Activated naive CD8-positive, alpha-beta T cell treated with anti-CD3 and anti-CD28 coated beads, Interleukin-2, amount 50 U/mL, for 24 hours (primary cell): ENCODE measurements at regions not wholly inside any gene's neighbourhood (a gene's known extent, or its start where the extent isn't known, plus 50 kb on each side); places are given as distances from the start of the nearest gene placed in this dataset.

Experiments used
- ATAC-seq: fragments of 150-1000 bp; cut with Tn5 transposase; one replicate; pipeline ENCODE4 v1.10.0; 2021
- DNase-seq: peaks from one replicate; pipeline ENCODE4 v3.0.0; 2021
- H3K27ac Mint-ChIP-seq: one replicate; pipeline ENCODE4 v1.8.0; 2021; ENCODE audit warnings: mild to moderate bottlenecking, mixed read lengths
- H3K27me3 Mint-ChIP-seq: one replicate; pipeline ENCODE4 v1.8.0; 2021; ENCODE audit warnings: mixed read lengths
- H3K36me3 Mint-ChIP-seq: one replicate; pipeline ENCODE4 v1.8.0; 2021; ENCODE audit warnings: low read depth, mixed read lengths
- H3K4me1 Mint-ChIP-seq: one replicate; pipeline ENCODE4 v1.8.0; 2021; ENCODE audit warnings: mixed read lengths
- H3K4me3 Mint-ChIP-seq: one replicate; pipeline ENCODE4 v1.8.0; 2021; ENCODE audit warnings: mild to moderate bottlenecking, moderate library complexity, mixed read lengths
- H3K9me3 Mint-ChIP-seq: one replicate; pipeline ENCODE4 v1.8.0; 2021; ENCODE audit warnings: mixed read lengths

GRCh38 chr5:24388448-24388847, 256.3 kb downstream of the CDH10 start:
- Mint-ChIP-seq H3K4me1 (no peaks in the 10 kb centered on the region), H3K36me3 (no peaks in the 10 kb centered on the region), H3K4me3 (no peak overlapping the region), H3K27ac (no peak overlapping the region), H3K27me3 (no peaks in the 10 kb centered on the region), H3K9me3 (peaks cover 4% of the 10 kb centered on the region)
- no peak for DNase-seq
- ATAC-seq = no peak

GRCh38 chr5:24389968-24390367, 254.8 kb downstream of the CDH10 start:
- Mint-ChIP-seq H3K27ac (no peak overlapping the region), H3K4me1 (no peaks in the 10 kb centered on the region), H3K36me3 (no peaks in the 10 kb centered on the region), H3K9me3 (peaks cover 4% of the 10 kb centered on the region), H3K4me3 (no peak overlapping the region), H3K27me3 (no peaks in the 10 kb centered on the region)
- DNase-seq (no peak), ATAC-seq (no peak)

GRCh38 chr5:24391816-24392215, 253.0 kb downstream of the CDH10 start:
- H3K27ac Mint-ChIP-seq = no peak overlapping the region
- H3K9me3 Mint-ChIP-seq = peaks cover 9% of the 10 kb centered on the region
- DNase-seq = no peak
- ATAC-seq = no peak
- H3K4me1 Mint-ChIP-seq = no peaks in the 10 kb centered on the region
- no peaks in the 10 kb centered on the region for H3K36me3 Mint-ChIP-seq
- no peak overlapping the region for H3K4me3 Mint-ChIP-seq
- H3K27me3 Mint-ChIP-seq = no peaks in the 10 kb centered on the region

DNA sequence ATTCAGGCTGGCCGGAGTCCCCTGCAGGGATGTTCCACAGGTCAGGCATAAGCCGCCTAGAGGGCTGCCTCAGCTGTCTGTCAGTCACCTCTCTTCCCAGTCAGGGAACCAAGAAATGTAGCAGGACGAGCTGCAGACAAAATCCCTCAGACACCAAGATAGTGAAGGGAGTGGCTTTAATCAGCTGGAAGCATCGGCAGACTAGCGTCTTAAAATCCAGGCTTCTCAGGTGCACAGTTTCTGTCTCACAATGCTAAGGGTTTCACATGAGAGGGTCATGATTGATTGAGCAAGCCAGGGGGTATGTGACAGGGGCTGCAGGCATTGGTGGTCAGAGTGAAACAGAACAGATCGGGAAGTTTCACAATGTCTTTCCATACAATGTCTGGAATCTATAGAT, 247.2 kb downstream of the CDH10 start:
- Mint-ChIP-seq H3K27me3 (no peaks in the 10 kb centered on the region), H3K27ac (no peak overlapping the region), H3K4me1 (no peaks in the 10 kb centered on the region), H3K36me3 (no peaks in the 10 kb centered on the region), H3K9me3 (peaks cover 28% of the 10 kb centered on the region), H3K4me3 (no peak overlapping the region)
- DNase-seq = no peak
- ATAC-seq = no peak

- Mint-ChIP-seq H3K4me1 (no peaks in the 10 kb centered on the region), H3K36me3 (no peaks in the 10 kb centered on the region), H3K27me3 (no peaks in the 10 kb centered on the region), H3K9me3 (peaks cover 29% of the 10 kb centered on the region), H3K27ac (no peak overlapping the region), H3K4me3 (no peak overlapping the region)
- ATAC-seq (no peak), DNase-seq (no peak)
Observed at GRCh38 chr5:24401773-24402172, 243.0 kb downstream of the CDH10 start.

DNA sequence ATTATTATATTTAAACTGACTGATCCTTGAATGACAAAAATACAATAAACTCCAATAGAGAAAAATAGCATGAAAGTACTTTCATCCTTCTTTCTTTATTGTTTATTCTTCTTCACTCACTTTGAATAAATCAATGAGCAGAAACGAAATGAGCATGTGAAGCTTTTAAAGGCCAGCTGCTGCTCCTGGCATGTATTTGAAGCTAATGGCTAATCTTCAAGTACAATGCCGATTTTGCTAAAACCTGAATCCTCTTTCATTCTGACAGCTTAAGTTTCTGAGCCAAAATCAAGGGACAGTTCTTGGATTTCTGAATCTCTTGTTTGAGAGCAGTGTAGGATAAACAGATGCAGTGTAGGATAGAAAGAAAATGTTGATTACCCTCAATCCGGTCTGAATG, 237.3 kb downstream of the CDH10 start:
- H3K27me3 Mint-ChIP-seq = no peaks in the 10 kb centered on the region
- no peaks in the 10 kb centered on the region for H3K36me3 Mint-ChIP-seq

GRCh38 chr5:24428345-24428744, 216.4 kb downstream of the CDH10 start:
- H3K9me3 Mint-ChIP-seq = peaks cover 10% of the 10 kb centered on the region
- no peaks in the 10 kb centered on the region for H3K27me3 Mint-ChIP-seq
- H3K36me3 Mint-ChIP-seq = no peaks in the 10 kb centered on the region
- H3K4me1 Mint-ChIP-seq = no peaks in the 10 kb centered on the region
- DNase-seq (no peak), ATAC-seq (no peak)
- H3K4me3 Mint-ChIP-seq = no peak overlapping the region
- no peak overlapping the region for H3K27ac Mint-ChIP-seq

More for the DNA sequence above, 237.3 kb downstream of the CDH10 start:
- H3K27ac Mint-ChIP-seq = no peak overlapping the region
- no peak for DNase-seq
- no peak overlapping the region for H3K4me3 Mint-ChIP-seq
- ATAC-seq = no peak
- H3K9me3 Mint-ChIP-seq = peaks cover 6% of the 10 kb centered on the region
- no peaks in the 10 kb centered on the region for H3K4me1 Mint-ChIP-seq

DNA sequence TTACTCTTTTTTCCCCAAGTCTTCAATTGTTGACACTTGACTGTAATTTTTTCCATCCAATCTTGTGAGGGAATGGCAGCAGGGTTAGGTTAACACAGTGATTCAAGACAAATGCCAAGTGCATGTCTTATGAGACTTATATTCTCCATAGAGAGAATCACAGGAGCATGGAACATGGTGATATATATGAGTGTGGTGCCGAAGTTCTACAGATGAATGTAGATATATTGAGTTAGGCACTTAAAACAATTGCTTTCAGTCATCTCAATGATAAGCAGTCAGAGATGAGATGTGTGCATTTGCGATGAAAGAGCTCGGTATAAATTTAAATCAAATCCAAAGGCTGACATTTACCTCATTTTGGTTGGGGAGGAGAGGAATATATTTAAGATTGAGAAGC, 211.2 kb downstream of the CDH10 start:
- no peaks in the 10 kb centered on the region for H3K27me3 Mint-ChIP-seq
- no peak for ATAC-seq
- no peak overlapping the region for H3K4me3 Mint-ChIP-seq
- H3K9me3 Mint-ChIP-seq = peaks cover 20% of the 10 kb centered on the region
- H3K27ac Mint-ChIP-seq = no peak overlapping the region
- H3K36me3 Mint-ChIP-seq = no peaks in the 10 kb centered on the region
- DNase-seq = no peak
- no peaks in the 10 kb centered on the region for H3K4me1 Mint-ChIP-seq
